Trophoblast cell (in vitro differentiated cells and primary cell): ENCODE measurements at regions not wholly inside any gene's neighbourhood (a gene's known extent, or its start where the extent isn't known, plus 50 kb on each side); places are given as distances from the start of the nearest gene placed in this dataset.
"Not testable (repeated sequence)": the region's sequence is repeated elsewhere in the genome, so short reads cannot be mapped to it uniquely, and the experiment has no call there.

Experiments used
- DNase-seq, 2 donors: peaks; one replicate each; pipeline ENCODE4 v3.0.0-alpha.2; 2016
- H2AFZ ChIP-seq: 2 replicates; pipeline ENCODE4 v1.6.1; 2013; ENCODE audit warnings: low read length, moderate library complexity, mild to moderate bottlenecking; ENCODE audit not compliant: insufficient read depth, poor library complexity
- H2AK5ac ChIP-seq: 2 replicates; pipeline ENCODE4 v1.6.1; 2013; ENCODE audit warnings: mild to moderate bottlenecking, low read length
- H2BK120ac ChIP-seq: 2 replicates; pipeline ENCODE4 v1.6.1; 2013; ENCODE audit warnings: low read length, mild to moderate bottlenecking, moderate library complexity; ENCODE audit not compliant: insufficient read depth, poor library complexity
- H2BK12ac ChIP-seq: 2 replicates; pipeline ENCODE4 v1.6.1; 2013; ENCODE audit warnings: mild to moderate bottlenecking, low read length, moderate library complexity
- H2BK5ac ChIP-seq: 2 replicates; pipeline ENCODE4 v1.6.1; 2013; ENCODE audit warnings: low read length, low read depth, moderate library complexity, mild to moderate bottlenecking; ENCODE audit not compliant: poor library complexity
- H3K14ac ChIP-seq: 2 replicates; pipeline ENCODE4 v1.6.1; 2013; ENCODE audit warnings: mild to moderate bottlenecking, low read length
- H3K18ac ChIP-seq: 2 replicates; pipeline ENCODE4 v1.6.1; 2013; ENCODE audit warnings: mild to moderate bottlenecking, low read length
- H3K23ac ChIP-seq: 2 replicates; pipeline ENCODE4 v1.6.1; 2013; ENCODE audit warnings: low read length
- H3K27ac ChIP-seq: 2 replicates; pipeline ENCODE4 v1.5.1; 2013; ENCODE audit warnings: low read depth, mild to moderate bottlenecking, inconsistent platforms, low read length, moderate library complexity
- H3K27me3 ChIP-seq: 2 replicates; pipeline ENCODE4 v1.6.1; 2013; ENCODE audit warnings: inconsistent platforms, mild to moderate bottlenecking, low read length, moderate library complexity; ENCODE audit not compliant: insufficient read depth
- H3K36me3 ChIP-seq, 2 experiments: 1 replicate in 1 of 2; 2 replicates in 1 of 2; pipeline ENCODE4 v1.6.1; 2013; ENCODE audit warnings: low read length in 2 of 2, mild to moderate bottlenecking in 2 of 2, moderate library complexity in 1 of 2; ENCODE audit not compliant: insufficient read depth in 2 of 2, control insufficient read depth in 1 of 2
- H3K4ac ChIP-seq: 2 replicates; pipeline ENCODE4 v1.6.1; 2013; ENCODE audit warnings: low read depth, mild to moderate bottlenecking, low read length, moderate library complexity
- H3K4me1 ChIP-seq, 2 experiments: 1 replicate in 1 of 2; 2 replicates in 1 of 2; pipeline ENCODE4 v1.6.1; 2013; ENCODE audit warnings: low read length in 2 of 2, mild to moderate bottlenecking in 2 of 2, moderate library complexity in 1 of 2; ENCODE audit not compliant: insufficient read depth in 2 of 2, control insufficient read depth in 1 of 2
- H3K4me2 ChIP-seq: 2 replicates; pipeline ENCODE4 v1.6.1; 2013; ENCODE audit warnings: inconsistent platforms, mild to moderate bottlenecking, low read length, moderate library complexity
- H3K4me3 ChIP-seq: 2 replicates; pipeline ENCODE4 v1.5.1; 2013; ENCODE audit warnings: mild to moderate bottlenecking, low read depth, low read length, inconsistent platforms
- H3K79me1 ChIP-seq: one replicate; pipeline ENCODE4 v1.6.1; 2013; ENCODE audit warnings: low read length
- H3K79me2 ChIP-seq: 2 replicates; pipeline ENCODE4 v1.6.1; 2013; ENCODE audit warnings: low read length, mild to moderate bottlenecking; ENCODE audit not compliant: control insufficient read depth, insufficient read depth, poor library complexity
- H3K9ac ChIP-seq: 2 replicates; pipeline ENCODE4 v1.6.1; 2013; ENCODE audit warnings: mild to moderate bottlenecking, low read length
- H3K9me3 ChIP-seq: 2 replicates; pipeline ENCODE4 v1.6.1; 2013; ENCODE audit warnings: low read depth, mild to moderate bottlenecking, control low read depth, inconsistent platforms, low read length; ENCODE audit not compliant: insufficient read depth
- H4K12ac ChIP-seq: 2 replicates; pipeline ENCODE4 v1.6.1; 2013; ENCODE audit warnings: low read depth, mild to moderate bottlenecking, low read length, moderate library complexity
- H4K8ac ChIP-seq: 2 replicates; pipeline ENCODE4 v1.6.1; 2013; ENCODE audit warnings: low read depth, mild to moderate bottlenecking, low read length, moderate library complexity
- H4K91ac ChIP-seq: one replicate; pipeline ENCODE4 v1.6.1; 2013; ENCODE audit warnings: low read depth, mild to moderate bottlenecking, low read length, moderate library complexity
- WGBS: extraction: QIAGEN DNeasy Blood & Tissue Kit; methylation state at CpG from one replicate; pipeline ENCODE4 v1.1.7; 2013; ENCODE audit warnings: missing lambda C conversion rate; ENCODE audit not compliant: insufficient read length, insufficient coverage; ENCODE audit errors: extremely low coverage; 5-methylcytosine and 5-hydroxymethylcytosine counted together

GRCh38 chr17:62233822-62234481 is 146.4 kb upstream of the EFCAB3 start:
- not testable (repeated sequence) for H3K14ac ChIP-seq, H3K79me2 ChIP-seq
- no CpG with 5 or more reads among the region's 2 CpGs for WGBS

GRCh38 chr17:62231293-62231692 is 149.1 kb upstream of the EFCAB3 start:
- not testable (repeated sequence) for H3K14ac ChIP-seq, H4K12ac ChIP-seq, H4K91ac ChIP-seq, H3K9me3 ChIP-seq, H3K4me2 ChIP-seq, H3K79me2 ChIP-seq, H2AFZ ChIP-seq, H2AK5ac ChIP-seq, H3K36me3 ChIP-seq, H3K27ac ChIP-seq, H3K79me1 ChIP-seq, H3K4me3 ChIP-seq, H3K9ac ChIP-seq, H2BK120ac ChIP-seq, DNase-seq, H3K4ac ChIP-seq, H4K8ac ChIP-seq, H3K27me3 ChIP-seq, H3K4me1 ChIP-seq, H2BK12ac ChIP-seq, H3K18ac ChIP-seq, H2BK5ac ChIP-seq, H3K23ac ChIP-seq
- WGBS, result no CpG with 5 or more reads among the region's 5 CpGs

More at GRCh38 chr17:62233822-62234481, 146.4 kb upstream of the EFCAB3 start:
- H3K4ac ChIP-seq, H4K91ac ChIP-seq, H2AK5ac ChIP-seq, DNase-seq, H3K79me1 ChIP-seq, H3K27me3 ChIP-seq, H2BK5ac ChIP-seq, H4K8ac ChIP-seq, H3K9me3 ChIP-seq, H3K18ac ChIP-seq, H3K23ac ChIP-seq, H3K36me3 ChIP-seq, H2AFZ ChIP-seq, H3K4me3 ChIP-seq, H2BK12ac ChIP-seq, H3K27ac ChIP-seq, H3K9ac ChIP-seq, H4K12ac ChIP-seq, H2BK120ac ChIP-seq, H3K4me2 ChIP-seq, H3K4me1 ChIP-seq: not testable (repeated sequence)

- not testable (repeated sequence) for H3K9ac ChIP-seq, H3K23ac ChIP-seq, H3K4ac ChIP-seq, H2AK5ac ChIP-seq, H2BK5ac ChIP-seq, H3K27ac ChIP-seq, H3K27me3 ChIP-seq, H3K4me2 ChIP-seq, H3K79me1 ChIP-seq, H3K4me1 ChIP-seq, H4K12ac ChIP-seq, H3K18ac ChIP-seq, H3K79me2 ChIP-seq, H3K36me3 ChIP-seq, H3K14ac ChIP-seq, H4K8ac ChIP-seq, H2BK120ac ChIP-seq, H2AFZ ChIP-seq, H3K9me3 ChIP-seq, H2BK12ac ChIP-seq, DNase-seq, H3K4me3 ChIP-seq
- no CpG with 5 or more reads among the region's 3 CpGs for WGBS
- peak overlapping the region; percentile 6 for H4K91ac ChIP-seq
Observed at GRCh38 chr17:62226610-62227240, 153.6 kb upstream of the EFCAB3 start.

GRCh38 chr17:62223585-62223984 is 156.8 kb upstream of the EFCAB3 start:
- not testable (repeated sequence) for H3K4me2 ChIP-seq, H2AFZ ChIP-seq, H3K27me3 ChIP-seq, H3K4me1 ChIP-seq, DNase-seq, H2BK12ac ChIP-seq, H3K4ac ChIP-seq, H4K12ac ChIP-seq, H3K79me1 ChIP-seq, H3K36me3 ChIP-seq, H3K9me3 ChIP-seq, H3K14ac ChIP-seq, H3K9ac ChIP-seq, H3K79me2 ChIP-seq, H3K27ac ChIP-seq, H4K91ac ChIP-seq, H2AK5ac ChIP-seq, H3K4me3 ChIP-seq, H2BK120ac ChIP-seq, H2BK5ac ChIP-seq, H3K18ac ChIP-seq, H4K8ac ChIP-seq, H3K23ac ChIP-seq
- no CpG with 5 or more reads among the region's 1 CpG for WGBS
